ENCODE measurements at regions not wholly inside any gene's neighbourhood (a gene's known extent, or its start where the extent isn't known, plus 50 kb on each side); places are given as distances from the start of the nearest gene placed in this dataset.

DNA sequence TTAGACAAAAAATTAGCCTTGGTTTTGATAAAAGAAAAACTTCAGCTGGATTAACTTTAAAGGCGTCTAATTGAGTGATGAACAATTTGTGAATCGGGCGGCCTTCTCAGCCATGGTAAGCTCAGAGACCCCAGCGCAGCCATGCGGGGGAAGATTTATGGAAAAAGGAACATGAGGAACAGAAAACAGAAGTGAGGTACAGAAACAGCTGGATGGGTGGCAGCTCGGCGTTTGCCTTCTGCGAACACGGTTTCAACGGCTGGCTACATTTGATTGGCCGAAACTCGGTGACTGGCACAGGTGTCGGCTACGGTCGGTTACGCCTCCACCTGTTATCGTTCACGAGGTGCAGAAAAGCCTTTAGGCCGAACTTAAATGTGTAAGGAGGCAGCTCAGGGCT, 401.4 kb upstream of the FAT1 start:
- Histone ChIP-seq H3K9me3 (ENCODE audit: control insufficient read depth, low read depth, low read length) (no peaks in the 10 kb centered on the region), H2BK20ac (ENCODE audit: low read depth, low read length, poor library complexity, severe bottlenecking) (no peak overlapping the region), H2AFZ (ENCODE audit: low read length) (no peak overlapping the region), H2BK5ac (ENCODE audit: insufficient read length, low read length) (no peak overlapping the region), H3K18ac (ENCODE audit: insufficient read length, low read depth, low read length) (no peak overlapping the region), H3K9ac (ENCODE audit: extremely low read depth, insufficient read length, low read length) (no peak overlapping the region), H4K5ac (ENCODE audit: insufficient read length, low read depth, low read length) (no peak overlapping the region), H3K14ac (ENCODE audit: insufficient read depth, low read length) (no peak overlapping the region), H3K79me1 (ENCODE audit: insufficient read depth, low read depth, low read length, poor library complexity, severe bottlenecking) (no peaks in the 10 kb centered on the region), H3K4ac (ENCODE audit: low read depth, low read length) (no peak overlapping the region), H2BK12ac (ENCODE audit: insufficient read length, low read depth, low read length) (no peak overlapping the region), H3K56ac (ENCODE audit: insufficient read length, low read depth, low read length) (no peak overlapping the region), H3K4me2 (ENCODE audit: insufficient read depth, insufficient read length, low read length) (no peak overlapping the region), H3K4me1 (ENCODE audit: insufficient read depth, low read length) (no peaks in the 10 kb centered on the region), H3K23me2 (ENCODE audit: insufficient read length, low read depth, low read length, poor library complexity, severe bottlenecking) (no peaks in the 10 kb centered on the region), H3K27me3 (ENCODE audit: insufficient read depth, low read length) (no peaks in the 10 kb centered on the region), H3T11ph (ENCODE audit: low read length) (no peak overlapping the region), H4K91ac (ENCODE audit: insufficient read length, low read depth, low read length) (no peak overlapping the region), H2BK15ac (ENCODE audit: low read depth, low read length) (no peak overlapping the region), H3K23ac (ENCODE audit: insufficient read length, low read depth, low read length) (no peak overlapping the region), H2BK120ac (ENCODE audit: low read depth, low read length, poor library complexity, severe bottlenecking) (no peak overlapping the region), H4K8ac (replicated peaks; ENCODE audit: insufficient read length, low read depth, low read length) (no peak overlapping the region), H2AK5ac (ENCODE audit: insufficient read length, low read length) (no peak overlapping the region), H3K79me2 (ENCODE audit: insufficient read depth, low read length) (no peaks in the 10 kb centered on the region), H4K20me1 (ENCODE audit: control insufficient read depth, insufficient read depth, insufficient read length) (no peaks in the 10 kb centered on the region), H3K27ac (ENCODE audit: insufficient read length, low read depth, low read length) (no peak overlapping the region)
- no peak overlapping the region for H3K4me3 Mint-ChIP-seq
- H3K36me3 Mint-ChIP-seq (ENCODE audit: insufficient read depth in 1 of 3, low read depth in 3 of 3), result no peaks in the 10 kb centered on the region
- WGBS (ENCODE audit: extremely low coverage, insufficient read length, low lambda C conversion rate), result no CpG with 5 or more reads among the region's 19 CpGs
- H3K4me1 Mint-ChIP-seq, result no peaks in the 10 kb centered on the region
- no peaks in the 10 kb centered on the region; the same call in 1 of the 2 replicates for H3K27me3 Mint-ChIP-seq (ENCODE audit: low read depth)
- no peaks in the 10 kb centered on the region for H3K9me3 Mint-ChIP-seq
- no peak overlapping the region; a peak in 1 of 7 replicates for H3K27ac Mint-ChIP-seq
- TF ChIP-seq, protein P1, sequence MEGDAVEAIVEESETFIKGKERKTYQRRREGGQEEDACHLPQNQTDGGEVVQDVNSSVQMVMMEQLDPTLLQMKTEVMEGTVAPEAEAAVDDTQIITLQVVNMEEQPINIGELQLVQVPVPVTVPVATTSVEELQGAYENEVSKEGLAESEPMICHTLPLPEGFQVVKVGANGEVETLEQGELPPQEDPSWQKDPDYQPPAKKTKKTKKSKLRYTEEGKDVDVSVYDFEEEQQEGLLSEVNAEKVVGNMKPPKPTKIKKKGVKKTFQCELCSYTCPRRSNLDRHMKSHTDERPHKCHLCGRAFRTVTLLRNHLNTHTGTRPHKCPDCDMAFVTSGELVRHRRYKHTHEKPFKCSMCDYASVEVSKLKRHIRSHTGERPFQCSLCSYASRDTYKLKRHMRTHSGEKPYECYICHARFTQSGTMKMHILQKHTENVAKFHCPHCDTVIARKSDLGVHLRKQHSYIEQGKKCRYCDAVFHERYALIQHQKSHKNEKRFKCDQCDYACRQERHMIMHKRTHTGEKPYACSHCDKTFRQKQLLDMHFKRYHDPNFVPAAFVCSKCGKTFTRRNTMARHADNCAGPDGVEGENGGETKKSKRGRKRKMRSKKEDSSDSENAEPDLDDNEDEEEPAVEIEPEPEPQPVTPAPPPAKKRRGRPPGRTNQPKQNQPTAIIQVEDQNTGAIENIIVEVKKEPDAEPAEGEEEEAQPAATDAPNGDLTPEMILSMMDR (conservative IDR thresholded peaks at IDR 0.05), result no peak
- no peak for DNase-seq
